Right cardiac atrium (tissue), 5 donors: ENCODE measurements at regions not wholly inside any gene's neighbourhood (a gene's known extent, or its start where the extent isn't known, plus 50 kb on each side); places are given as distances from the start of the nearest gene placed in this dataset.
A peak's percentile ranks its signal among the peaks of the same experiment; 100 is the strongest.
"Not testable (repeated sequence)": the region's sequence is repeated elsewhere in the genome, so short reads cannot be mapped to it uniquely, and the experiment has no call there.

Source experiments
- ATAC-seq, 2 donors: fragments of 200-7000 bp; cut with Tn5 transposase; one replicate each; pipeline versions ENCODE4 v1.8.0 to v1.9.1; 2020; ENCODE audit warnings: moderate library complexity in 2 of 2, mild to moderate bottlenecking in 1 of 2
- DNase-seq, 3 donors: peaks; one replicate each; pipeline ENCODE4 v3.0.0-alpha.2; 2020
- H3K27ac ChIP-seq: one replicate; pipeline ENCODE4 v1.5.1; 2013; ENCODE audit warnings: mild to moderate bottlenecking, low read length, control low read depth, moderate library complexity
- H3K27me3 ChIP-seq: one replicate; pipeline ENCODE4 v1.6.1; 2013; ENCODE audit not compliant: control insufficient read depth, insufficient read depth
- H3K4me1 ChIP-seq: one replicate; pipeline ENCODE4 v1.6.1; 2013; ENCODE audit warnings: low read length; ENCODE audit not compliant: control insufficient read depth, insufficient read depth
- H3K4me3 ChIP-seq: one replicate; pipeline ENCODE4 v1.5.1; 2013; ENCODE audit warnings: low read length, control low read depth
- H3K9me3 ChIP-seq: one replicate; pipeline ENCODE4 v1.6.1; 2013; ENCODE audit warnings: low read length; ENCODE audit not compliant: control insufficient read depth
- WGBS: extraction: QIAGEN DNeasy Blood & Tissue Kit; methylation state at CpG from one replicate; pipeline ENCODE4 v1.1.7; 2013; 5-methylcytosine and 5-hydroxymethylcytosine counted together
- intact Hi-C, 4 donors: fragments of 100-400 bp; cut with DNase I; formaldehyde crosslinking; loops; one replicate each; pipeline versions ENCODE4 v1.11.0 to v1.14.0; 2022 to 2023
- donor health status: healthy with polysubstance abuse.
- donor health status: DM: no; HTN: yes; CAD: no.
- donor health status: DM: no; HTN: no; CAD: no.
- donor health status: DM: no; HTN: yes; CAD: no; lungs with severe emphysema.
- donor health status: DM: yes; HTN: yes; CAD: no.

GRCh38 chr9:105984714-105985113 is 290.4 kb downstream of the TMEM38B start:
- Histone ChIP-seq H3K4me1 (no peaks in the 10 kb centered on the region), H3K27me3 (no peaks in the 10 kb centered on the region), H3K4me3 (no peak overlapping the region), H3K9me3 (no peaks in the 10 kb centered on the region), H3K27ac (no peak overlapping the region)
- intact Hi-C loops, result no loop called here
- WGBS, result 82% methylated on average over 2 of the region's 2 CpGs
- ATAC-seq (no peak), DNase-seq (no peak)

GRCh38 chr9:105993116-105993854 is 298.9 kb downstream of the TMEM38B start:
- DNase-seq (no peak), ATAC-seq (no peak)
- no peaks in the 10 kb centered on the region for H3K4me1 ChIP-seq
- no peaks in the 10 kb centered on the region for H3K9me3 ChIP-seq
- 67% methylated on average over 9 of the region's 9 CpGs for WGBS
- H3K4me3 ChIP-seq, result no peak overlapping the region
- intact Hi-C loops, result no loop called here
- H3K27me3 ChIP-seq, result no peaks in the 10 kb centered on the region
- H3K27ac ChIP-seq, result no peak overlapping the region

DNA sequence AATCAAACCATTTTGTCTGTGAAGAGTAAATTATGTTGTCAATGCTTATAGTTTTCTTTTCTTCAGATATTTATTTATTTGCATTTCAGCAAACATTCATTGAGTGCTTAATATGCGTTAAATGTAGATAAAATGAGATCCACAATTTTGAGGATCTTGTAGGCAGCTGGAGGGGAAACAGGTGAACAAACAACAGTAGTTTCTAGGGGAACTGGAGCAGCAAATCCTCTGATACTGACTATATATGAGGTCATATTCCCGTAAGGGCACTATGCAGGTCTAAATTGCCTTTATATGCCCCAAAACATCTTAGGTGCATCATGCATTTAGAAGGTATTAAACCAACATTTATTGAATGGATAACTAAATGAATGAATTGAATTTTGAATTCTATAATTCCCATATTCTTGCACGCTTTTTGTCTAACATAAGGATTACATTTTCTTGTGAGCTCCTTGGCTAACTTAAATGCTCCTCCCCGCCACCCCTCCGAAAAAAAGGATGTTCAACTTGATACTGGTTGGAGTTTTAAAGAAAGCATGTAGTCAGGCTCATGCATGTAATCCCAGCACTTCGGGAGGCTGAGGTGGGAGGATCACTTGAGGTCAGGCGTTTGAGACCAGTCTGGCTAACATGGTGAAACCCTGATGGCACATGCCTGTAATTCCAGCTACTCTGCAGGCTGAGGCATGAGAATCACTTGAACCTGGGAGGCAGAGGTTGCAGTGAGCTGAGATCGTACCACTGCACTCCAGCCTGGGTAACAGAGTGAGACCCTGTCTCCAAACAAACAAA is 299.8 kb downstream of the TMEM38B start:
- ATAC-seq (no peak), DNase-seq (no peak)
- Histone ChIP-seq H3K27me3 (no peaks in the 10 kb centered on the region), H3K27ac (no peak overlapping the region), H3K4me1 (no peaks in the 10 kb centered on the region), H3K9me3 (no peaks in the 10 kb centered on the region), H3K4me3 (no peak overlapping the region)
- intact Hi-C loops, result no loop called here
- WGBS, result 91% methylated on average over 8 of the region's 8 CpGs

DNA sequence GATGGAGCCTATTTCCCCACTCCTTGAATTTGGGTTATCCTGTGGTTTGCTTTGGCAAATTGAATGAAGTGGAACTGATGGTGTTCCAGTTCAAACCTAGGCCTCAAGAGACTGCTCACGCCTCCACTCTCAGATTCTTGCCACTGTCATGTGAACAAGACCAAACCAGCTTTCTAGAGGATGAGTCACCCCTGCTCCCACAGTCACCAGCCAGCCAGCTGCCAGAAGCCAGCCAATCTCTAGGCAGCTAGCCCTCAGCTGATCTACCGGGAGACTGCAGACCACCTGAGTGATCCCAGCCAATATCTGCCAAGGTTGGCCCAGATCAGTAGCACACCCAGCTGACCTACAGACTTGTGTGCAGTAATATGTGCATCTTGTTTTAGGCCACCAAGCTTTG is 300.6 kb downstream of the TMEM38B start:
- H3K27ac ChIP-seq, result no peak overlapping the region
- 77% methylated on average over 2 of the region's 2 CpGs for WGBS
- no peaks in the 10 kb centered on the region for H3K27me3 ChIP-seq
- ATAC-seq (no peak), DNase-seq (no peak)
- H3K4me3 ChIP-seq, result no peak overlapping the region
- no peaks in the 10 kb centered on the region for H3K4me1 ChIP-seq
- no peaks in the 10 kb centered on the region for H3K9me3 ChIP-seq
- intact Hi-C loops, result no loop called here

GRCh38 chr9:106017198-106017740 is 322.9 kb downstream of the TMEM38B start:
- DNase-seq, result no peak
- no peak for ATAC-seq
- 88% methylated on average over 4 of the region's 4 CpGs for WGBS

GRCh38 chr9:106019039-106019680 is 324.8 kb downstream of the TMEM38B start:
- no peaks in the 10 kb centered on the region for H3K27me3 ChIP-seq
- WGBS, result 28% methylated on average over 3 of the region's 3 CpGs
- peaks cover 4% of the 10 kb centered on the region for H3K4me1 ChIP-seq
- intact Hi-C loops, result no loop called here
- no peaks in the 10 kb centered on the region for H3K9me3 ChIP-seq
- no peak overlapping the region for H3K27ac ChIP-seq
- no peak overlapping the region for H3K4me3 ChIP-seq
- peak; percentile 53 to 63 for ATAC-seq
- DNase-seq, result no peak

More at GRCh38 chr9:106017198-106017740, 322.9 kb downstream of the TMEM38B start:
- intact Hi-C loops, result no loop called here
- Histone ChIP-seq H3K4me3 (no peak overlapping the region), H3K27me3 (no peaks in the 10 kb centered on the region), H3K27ac (no peak overlapping the region), H3K9me3 (no peaks in the 10 kb centered on the region), H3K4me1 (peaks cover 4% of the 10 kb centered on the region)

GRCh38 chr9:106019702-106020101 is 325.4 kb downstream of the TMEM38B start:
- no peaks in the 10 kb centered on the region for H3K9me3 ChIP-seq
- H3K27ac ChIP-seq, result no peak overlapping the region
- intact Hi-C loops, result no loop called here
- WGBS, result 80% methylated on average over 5 of the region's 5 CpGs
- H3K4me3 ChIP-seq, result no peak overlapping the region
- no peak for DNase-seq
- H3K27me3 ChIP-seq, result no peaks in the 10 kb centered on the region
- no peak for ATAC-seq
- H3K4me1 ChIP-seq, result peaks cover 4% of the 10 kb centered on the region

DNA sequence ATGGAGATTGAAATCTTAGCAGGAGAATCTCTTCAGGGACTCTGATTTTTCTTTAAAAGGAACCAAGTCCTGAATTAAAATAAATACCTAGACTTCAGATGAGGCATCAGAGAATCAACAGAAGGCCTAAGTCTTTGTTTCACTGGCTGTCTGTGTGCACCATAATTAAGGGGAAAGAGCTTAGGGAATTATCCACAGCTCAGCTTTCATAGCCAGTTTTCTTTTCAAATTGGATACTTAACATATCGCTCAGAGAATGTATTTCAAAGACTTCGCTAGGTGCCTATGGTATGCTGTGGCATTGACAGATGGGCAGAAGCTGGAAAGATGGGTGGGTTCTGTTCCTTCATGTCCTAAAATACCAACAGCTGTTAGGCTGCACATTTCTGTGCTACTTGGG is 325.8 kb downstream of the TMEM38B start:
- no peak overlapping the region for H3K27ac ChIP-seq
- ATAC-seq (no peak), DNase-seq (no peak)
- intact Hi-C loops, result no loop called here
- no peaks in the 10 kb centered on the region for H3K9me3 ChIP-seq
- H3K4me1 ChIP-seq, result peaks cover 4% of the 10 kb centered on the region
- 95% methylated on average over 2 of the region's 2 CpGs for WGBS
- no peak overlapping the region for H3K4me3 ChIP-seq
- no peaks in the 10 kb centered on the region for H3K27me3 ChIP-seq

- H3K9me3 ChIP-seq, result no peaks in the 10 kb centered on the region
- intact Hi-C loops, result no loop called here
- no peak for ATAC-seq
- peaks cover 4% of the 10 kb centered on the region for H3K4me1 ChIP-seq
- DNase-seq, result no peak
- no peak overlapping the region for H3K27ac ChIP-seq
- 97% methylated on average over 2 of the region's 2 CpGs for WGBS
- no peak overlapping the region for H3K4me3 ChIP-seq
- no peaks in the 10 kb centered on the region for H3K27me3 ChIP-seq
These were observed 329.1 kb downstream of the TMEM38B start for GRCh38 chr9:106023455-106023854.

DNA sequence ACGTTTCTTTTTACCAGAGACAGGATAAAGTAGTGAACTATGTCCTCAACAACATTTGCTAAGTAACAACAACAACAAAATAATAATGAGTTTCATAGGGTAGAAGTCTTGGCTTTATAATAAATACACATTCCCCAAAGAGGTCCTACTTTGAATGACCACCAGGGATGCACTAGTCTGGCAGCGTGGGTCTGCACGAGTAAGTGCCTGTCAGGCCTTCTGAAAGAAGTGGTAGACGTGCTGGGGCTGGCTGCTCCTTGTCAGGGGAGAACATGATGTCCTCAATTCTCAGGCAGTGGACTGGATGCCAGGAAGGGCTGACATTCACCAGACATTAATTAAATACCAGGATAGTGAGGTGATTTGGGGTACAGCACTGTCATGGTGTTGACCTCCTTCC is 331.1 kb downstream of the TMEM38B start:
- ATAC-seq, result peak; percentile 66 to 81
- Histone ChIP-seq H3K4me1 (no peaks in the 10 kb centered on the region), H3K27ac (no peak overlapping the region), H3K27me3 (no peaks in the 10 kb centered on the region), H3K9me3 (no peaks in the 10 kb centered on the region), H3K4me3 (no peak overlapping the region)
- peak in 1 of 3 donors; percentile 28 for DNase-seq
- intact Hi-C loops, result no loop called here
- WGBS, result 47% methylated on average over 4 of the region's 4 CpGs

DNA sequence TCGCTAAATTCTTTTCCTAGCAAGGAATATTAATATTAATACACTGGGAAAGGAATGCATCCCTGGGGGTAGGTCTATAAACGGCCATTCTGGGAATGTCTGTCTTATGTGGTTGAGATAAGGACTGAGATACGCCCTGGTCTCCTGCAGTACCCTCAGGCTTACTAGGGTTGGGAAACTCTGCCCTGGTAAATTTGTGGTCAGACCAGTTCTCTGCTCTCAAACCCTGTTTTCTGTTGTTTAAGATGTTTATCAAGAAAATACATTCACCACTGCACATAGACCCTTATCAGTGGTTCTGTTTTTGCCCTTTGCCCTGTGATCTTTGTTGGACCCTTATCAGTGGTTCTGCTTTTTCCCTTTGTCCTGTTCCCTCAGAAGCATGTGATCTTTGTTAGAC is 335.8 kb downstream of the TMEM38B start:
- H3K27me3 ChIP-seq, H3K27ac ChIP-seq, H3K4me3 ChIP-seq, intact Hi-C loops, H3K9me3 ChIP-seq, DNase-seq, H3K4me1 ChIP-seq, ATAC-seq: not testable (repeated sequence)
- 78% methylated on average over 3 of the region's 3 CpGs for WGBS
